GM23248 (cell line): ENCODE measurements at regions not wholly inside any gene's neighbourhood (a gene's known extent, or its start where the extent isn't known, plus 50 kb on each side); places are given as distances from the start of the nearest gene placed in this dataset.

Experiments used
- DNase-seq: peaks from one replicate; pipeline ENCODE4 v3.0.0-alpha.2; 2015
- H2AFZ ChIP-seq: fragments of 200-600 bp; sonication (generic); 2 replicates; pipeline ENCODE4 v1.6.1; 2016; ENCODE audit warnings: antibody characterized with exemption
- H3F3A ChIP-seq: fragments of 200-600 bp; sonication (generic); 2 replicates; pipeline ENCODE4 v1.6.1; 2016; ENCODE audit warnings: mild to moderate bottlenecking, antibody characterized with exemption, mixed run types; ENCODE audit not compliant: insufficient read depth
- H3K27ac ChIP-seq: fragments of 200-600 bp; sonication (generic); 2 replicates; pipeline ENCODE4 v1.5.1; 2016; ENCODE audit warnings: mild to moderate bottlenecking
- H3K27me3 ChIP-seq: fragments of 200-600 bp; sonication (generic); replicated peaks from 2 replicates; pipeline ENCODE4 v1.6.1; 2016; ENCODE audit warnings: mild to moderate bottlenecking; ENCODE audit not compliant: insufficient read depth
- H3K36me3 ChIP-seq: fragments of 200-600 bp; sonication (generic); 2 replicates; pipeline ENCODE4 v1.6.1; 2016; ENCODE audit warnings: low read depth, mild to moderate bottlenecking
- H3K4me1 ChIP-seq: fragments of 200-600 bp; sonication (generic); 2 replicates; pipeline ENCODE4 v1.6.1; 2016; ENCODE audit warnings: mild to moderate bottlenecking; ENCODE audit not compliant: insufficient read depth
- H3K4me2 ChIP-seq: fragments of 200-600 bp; sonication (generic); one replicate; pipeline ENCODE4 v1.6.1; 2016; ENCODE audit warnings: mild to moderate bottlenecking; ENCODE audit not compliant: unreplicated experiment
- H3K4me3 ChIP-seq: fragments of 200-600 bp; sonication (generic); 2 replicates; pipeline ENCODE4 v1.5.1; 2016; ENCODE audit warnings: mild to moderate bottlenecking
- H3K79me2 ChIP-seq: fragments of 200-600 bp; sonication (generic); 2 replicates; pipeline ENCODE4 v1.6.1; 2016; ENCODE audit warnings: mild to moderate bottlenecking; ENCODE audit not compliant: insufficient read depth
- H3K9ac ChIP-seq: fragments of 200-600 bp; sonication (generic); 2 replicates; pipeline ENCODE4 v1.6.1; 2016; ENCODE audit warnings: mild to moderate bottlenecking
- H3K9me2 ChIP-seq: fragments of 200-600 bp; sonication (generic); 2 replicates; pipeline ENCODE4 v1.6.1; 2016; ENCODE audit warnings: mixed run types, mild to moderate bottlenecking, moderate library complexity; ENCODE audit not compliant: insufficient read depth
- H3K9me3 ChIP-seq: fragments of 200-600 bp; sonication (generic); one replicate; pipeline ENCODE4 v1.6.1; 2017; ENCODE audit warnings: low read depth
- H4K20me1 ChIP-seq: fragments of 200-600 bp; sonication (generic); 2 replicates; pipeline ENCODE4 v1.6.0; 2016; ENCODE audit not compliant: insufficient read depth
- EZH2 ChIP-seq: fragments of 200-600 bp; sonication (generic); IDR thresholded peaks from 2 replicates; pipeline ENCODE4 v1.6.1; 2018; ENCODE audit warnings: antibody characterized with exemption, mild to moderate bottlenecking; ENCODE audit not compliant: insufficient read depth, poor library complexity, severe bottlenecking
- EZH2phosphoT487 ChIP-seq: fragments of 200-600 bp; sonication (generic); IDR thresholded peaks from 2 replicates; pipeline ENCODE4 v1.6.1; 2018; ENCODE audit warnings: antibody characterized with exemption, moderate library complexity, mild to moderate bottlenecking, low read depth; ENCODE audit not compliant: insufficient read depth
- WGBS, 2 experiments: methylation state at CpG; one replicate each; pipeline ENCODE4 v1.1.6; 2015 to 2017; ENCODE audit warnings: low lambda C conversion rate in 2 of 2, low coverage in 1 of 2; ENCODE audit errors: missing lambda C conversion rate in 2 of 2; 5-methylcytosine and 5-hydroxymethylcytosine counted together
- in situ Hi-C: fragments of 300-500 bp; cut with MboI; formaldehyde crosslinking; loops from 2 replicates; pipeline ENCODE4 v1.15.0; 2020

- Histone ChIP-seq H3K4me1 (no peaks in the 10 kb centered on the region), H3K36me3 (no peaks in the 10 kb centered on the region), H3K4me3 (no peak overlapping the region), H3K79me2 (no peaks in the 10 kb centered on the region), H3K9ac (no peak overlapping the region), H4K20me1 (no peaks in the 10 kb centered on the region), H3F3A (0 out of 2 replicates have a peak, but pooled peaks cover 3% of the 10 kb centered on the region), H3K27ac (no peak overlapping the region), H3K9me2 (no peaks in the 10 kb centered on the region), H2AFZ (no peak overlapping the region), H3K27me3 (no peaks in the 10 kb centered on the region), H3K4me2 (no peak overlapping the region), H3K9me3 (no peaks in the 10 kb centered on the region)
- no peak for TF ChIP-seq EZH2
- no peak for TF ChIP-seq EZH2phosphoT487
- WGBS, 2 experiments, result 58 to 70% methylated on average over 30 to 32 of the region's 32 CpGs
- DNase-seq, result no peak
- in situ Hi-C loops, result no loop called here
These were observed 52.0 kb upstream of the SMOC2 start for GRCh38 chr6:168388641-168389633.

- no peak overlapping the region for H3K9ac ChIP-seq
- in situ Hi-C loops, result no loop called here
- WGBS, 2 experiments, result 48 to 51% methylated on average over 14 to 17 of the region's 17 CpGs
- no peak for DNase-seq
- H3K9me2 ChIP-seq, result no peaks in the 10 kb centered on the region
- no peaks in the 10 kb centered on the region for H3K36me3 ChIP-seq
- H3K4me2 ChIP-seq, result no peak overlapping the region
- TF ChIP-seq EZH2, result no peak
- no peak for TF ChIP-seq EZH2phosphoT487
- H3F3A ChIP-seq, result no peaks in the 10 kb centered on the region
- H3K9me3 ChIP-seq, result no peaks in the 10 kb centered on the region
- H3K4me3 ChIP-seq, result no peak overlapping the region
- no peak overlapping the region for H2AFZ ChIP-seq
- H4K20me1 ChIP-seq, result no peaks in the 10 kb centered on the region
- no peaks in the 10 kb centered on the region for H3K79me2 ChIP-seq
- H3K4me1 ChIP-seq, result no peaks in the 10 kb centered on the region
- no peak overlapping the region for H3K27ac ChIP-seq
- H3K27me3 ChIP-seq, result no peaks in the 10 kb centered on the region
These were observed 50.1 kb upstream of the SMOC2 start for GRCh38 chr6:168390749-168391420.
